Lung (tissue), 11 donors: ENCODE measurements at regions not wholly inside any gene's neighbourhood (a gene's known extent, or its start where the extent isn't known, plus 50 kb on each side); places are given as distances from the start of the nearest gene placed in this dataset.

ENCODE experiments used
- ATAC-seq: fragments of 200-7000 bp; cut with Tn5 transposase; one replicate; pipeline ENCODE4 v1.9.1; 2020; ENCODE audit warnings: moderate number of reproducible peaks; ENCODE audit not compliant: insufficient read depth, low FRiP score
- DNase-seq, 3 donors: peaks; one replicate each; pipeline ENCODE4 v3.0.0-alpha.2; 2013 to 2017
- H3K27ac ChIP-seq, 2 donors: one replicate each; pipeline ENCODE4 v1.5.1; 2013; ENCODE audit warnings: mild to moderate bottlenecking in 2 of 2, moderate library complexity in 2 of 2, control low read depth in 1 of 2, inconsistent platforms in 1 of 2, low read depth in 1 of 2, low read length in 1 of 2
- H3K27me3 ChIP-seq, 3 donors: one replicate each; pipeline ENCODE4 v1.5.1; 2013; ENCODE audit warnings: low read length in 2 of 3; ENCODE audit not compliant: control insufficient read depth in 3 of 3, insufficient read depth in 3 of 3
- H3K36me3 ChIP-seq, 4 donors: one replicate each; pipeline ENCODE4 v1.5.1; 2013; ENCODE audit warnings: low read length in 4 of 4, mild to moderate bottlenecking in 1 of 4, moderate library complexity in 1 of 4; ENCODE audit not compliant: control insufficient read depth in 4 of 4, insufficient read depth in 4 of 4
- H3K4me1 ChIP-seq, 5 donors: one replicate each; pipeline ENCODE4 v1.5.1; 2013; ENCODE audit warnings: low read length in 5 of 5, mild to moderate bottlenecking in 2 of 5, moderate library complexity in 1 of 5; ENCODE audit not compliant: control insufficient read depth in 5 of 5, insufficient read depth in 5 of 5
- H3K4me3 ChIP-seq: one replicate; pipeline ENCODE4 v1.5.1; 2013; ENCODE audit warnings: mild to moderate bottlenecking, control low read depth, moderate library complexity
- H3K9ac ChIP-seq, 2 donors: one replicate each; pipeline ENCODE4 v1.5.1; 2013; ENCODE audit warnings: low read length in 2 of 2, control low read depth in 1 of 2; ENCODE audit not compliant: insufficient read depth in 1 of 2
- H3K9me3 ChIP-seq, 4 donors: one replicate each; pipeline ENCODE4 v1.5.1; 2013; ENCODE audit warnings: low read length in 3 of 4, mild to moderate bottlenecking in 1 of 4, moderate library complexity in 1 of 4; ENCODE audit not compliant: control insufficient read depth in 4 of 4, insufficient read depth in 3 of 4
- WGBS, 2 donors: extraction: QIAGEN DNeasy Blood & Tissue Kit; methylation state at CpG; one replicate each; pipeline ENCODE4 v1.1.7; 2013; 5-methylcytosine and 5-hydroxymethylcytosine counted together
- TF ChIP-seq, protein P1 (sequence below): IDR thresholded peaks from 2 replicates; pipeline ENCODE4 v1.5.1; 2012; ENCODE audit warnings: mild to moderate bottlenecking; ENCODE audit errors: control extremely low read depth, extremely low read depth
- donor health status: control.
- donor health status: control.
- donor health status: Bipolar disorder and iron deficiency.
- donor health status: healthy.
- donor health status: DM: yes; HTN: yes; CAD: no.

GRCh38 chr13:80131204-80131603, 209.7 kb downstream of the SPRY2 start:
- WGBS, 2 donors: 12 to 33% methylated on average over 4 of the region's 4 CpGs
- ATAC-seq (peak; percentile 66), DNase-seq (peak; percentile 74 to 81 (median 80))
- Histone ChIP-seq H3K36me3 (no peaks in the 10 kb centered on the region), H3K4me1 (peaks cover 0 to 34% (median 8%) of the 10 kb centered on the region in 5 donors), H3K4me3 (no peak overlapping the region), H3K9ac (no peak overlapping the region), H3K27me3 (no peaks in the 10 kb centered on the region), H3K9me3 (no peaks in the 10 kb centered on the region), H3K27ac (peak overlapping the region in 1 of 2 donors; percentile 80)
- TF ChIP-seq, protein P1, sequence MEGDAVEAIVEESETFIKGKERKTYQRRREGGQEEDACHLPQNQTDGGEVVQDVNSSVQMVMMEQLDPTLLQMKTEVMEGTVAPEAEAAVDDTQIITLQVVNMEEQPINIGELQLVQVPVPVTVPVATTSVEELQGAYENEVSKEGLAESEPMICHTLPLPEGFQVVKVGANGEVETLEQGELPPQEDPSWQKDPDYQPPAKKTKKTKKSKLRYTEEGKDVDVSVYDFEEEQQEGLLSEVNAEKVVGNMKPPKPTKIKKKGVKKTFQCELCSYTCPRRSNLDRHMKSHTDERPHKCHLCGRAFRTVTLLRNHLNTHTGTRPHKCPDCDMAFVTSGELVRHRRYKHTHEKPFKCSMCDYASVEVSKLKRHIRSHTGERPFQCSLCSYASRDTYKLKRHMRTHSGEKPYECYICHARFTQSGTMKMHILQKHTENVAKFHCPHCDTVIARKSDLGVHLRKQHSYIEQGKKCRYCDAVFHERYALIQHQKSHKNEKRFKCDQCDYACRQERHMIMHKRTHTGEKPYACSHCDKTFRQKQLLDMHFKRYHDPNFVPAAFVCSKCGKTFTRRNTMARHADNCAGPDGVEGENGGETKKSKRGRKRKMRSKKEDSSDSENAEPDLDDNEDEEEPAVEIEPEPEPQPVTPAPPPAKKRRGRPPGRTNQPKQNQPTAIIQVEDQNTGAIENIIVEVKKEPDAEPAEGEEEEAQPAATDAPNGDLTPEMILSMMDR: no peak

DNA sequence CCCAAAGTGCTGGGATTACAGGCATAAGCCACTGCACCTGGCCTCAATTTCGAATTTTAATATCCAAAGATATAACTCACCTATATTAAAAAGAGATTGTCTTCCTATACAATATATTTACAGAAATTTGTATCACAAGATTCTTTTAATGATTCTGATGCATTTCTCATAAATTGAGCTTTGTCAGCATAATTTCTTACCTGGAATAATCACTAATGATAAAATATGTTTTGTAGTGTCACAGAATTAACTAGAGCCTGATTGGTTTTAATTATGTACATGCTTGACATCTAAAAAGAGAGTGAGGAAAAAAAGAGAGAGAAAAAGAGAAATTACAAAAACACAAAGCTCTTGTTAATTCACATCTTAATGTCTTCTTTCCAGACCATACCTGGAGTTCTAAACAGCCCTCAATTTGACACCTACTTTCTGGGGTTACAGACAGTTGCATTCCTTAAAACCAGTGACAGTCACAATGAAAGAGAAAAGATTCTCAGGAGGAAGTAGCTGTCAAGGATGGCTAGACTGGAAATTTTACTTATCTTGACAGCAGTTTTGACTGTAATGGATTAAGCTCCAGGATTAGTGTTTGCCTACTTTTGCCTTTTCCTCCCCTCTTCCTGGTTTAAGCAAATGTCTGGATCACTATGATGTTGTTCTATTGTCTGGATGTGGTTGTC, 214.4 kb downstream of the SPRY2 start:
- DNase-seq (no peak), ATAC-seq (no peak)
- TF ChIP-seq, protein P1: no peak
- Histone ChIP-seq H3K9ac (no peak overlapping the region), H3K27ac (no peak overlapping the region), H3K9me3 (no peaks in the 10 kb centered on the region), H3K4me1 (peaks cover 0 to 5% (median 0%) of the 10 kb centered on the region in 5 donors), H3K27me3 (no peaks in the 10 kb centered on the region), H3K36me3 (no peaks in the 10 kb centered on the region), H3K4me3 (no peak overlapping the region)
- WGBS, 2 donors: 79 to 84% methylated on average over 1 of the region's 1 CpG

GRCh38 chr13:80123945-80124344, 217.0 kb downstream of the SPRY2 start:
- WGBS, 2 donors: 96 to 98% methylated on average over 3 of the region's 3 CpGs
- Histone ChIP-seq H3K36me3 (no peaks in the 10 kb centered on the region), H3K27ac (no peak overlapping the region), H3K9ac (no peak overlapping the region), H3K27me3 (no peaks in the 10 kb centered on the region), H3K4me1 (no peaks in the 10 kb centered on the region), H3K9me3 (no peaks in the 10 kb centered on the region), H3K4me3 (no peak overlapping the region)
- TF ChIP-seq, protein P1: no peak
- no peak for DNase-seq
- ATAC-seq: no peak

- TF ChIP-seq, protein P1: no peak
- Histone ChIP-seq H3K9ac (no peak overlapping the region), H3K9me3 (no peaks in the 10 kb centered on the region), H3K27ac (no peak overlapping the region), H3K36me3 (no peaks in the 10 kb centered on the region), H3K4me3 (no peak overlapping the region), H3K27me3 (no peaks in the 10 kb centered on the region), H3K4me1 (no peaks in the 10 kb centered on the region)
- 66 to 69% methylated on average over 1 of the region's 1 CpG for WGBS, 2 donors
- ATAC-seq: no peak
- DNase-seq: no peak
These were observed 219.9 kb downstream of the SPRY2 start for GRCh38 chr13:80121038-80121437.
